GM19240 (cell line): ENCODE measurements at regions not wholly inside any gene's neighbourhood (a gene's known extent, or its start where the extent isn't known, plus 50 kb on each side); places are given as distances from the start of the nearest gene placed in this dataset.
"Not testable (repeated sequence)": the region's sequence is repeated elsewhere in the genome, so short reads cannot be mapped to it uniquely, and the experiment has no call there.

Experiments
- DNase-seq: peaks from one replicate; pipeline ENCODE4 v3.0.0; 2011; ENCODE audit warnings: low spot score; ENCODE audit not compliant: insufficient read length

DNA sequence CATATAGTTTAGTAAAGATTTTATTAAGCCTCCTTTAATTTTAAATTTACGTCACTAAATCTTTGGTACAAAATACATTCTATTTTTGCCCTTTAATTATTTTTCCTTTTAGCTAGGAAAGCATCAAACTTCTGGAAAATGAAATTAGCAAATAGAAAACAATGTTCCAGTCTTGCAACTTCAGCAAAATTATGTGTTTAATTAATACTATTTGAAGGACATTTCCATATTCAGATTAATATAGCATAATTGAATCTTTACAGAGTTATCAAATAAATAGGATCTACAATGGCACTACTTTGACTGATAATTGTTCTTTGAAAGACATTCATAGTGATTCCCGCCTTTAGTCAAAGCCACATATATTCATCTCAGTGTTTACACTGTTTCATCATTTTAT is 904.2 kb downstream of the KCNT2 start:
- no peak for DNase-seq

GRCh38 chr1:195701149-195701548 is 907.1 kb downstream of the KCNT2 start:
- DNase-seq = no peak

GRCh38 chr1:195697130-195697529 is 911.1 kb downstream of the KCNT2 start:
- no peak for DNase-seq

GRCh38 chr1:195686764-195687163 is 921.5 kb downstream of the KCNT2 start:
- DNase-seq = no peak

DNA sequence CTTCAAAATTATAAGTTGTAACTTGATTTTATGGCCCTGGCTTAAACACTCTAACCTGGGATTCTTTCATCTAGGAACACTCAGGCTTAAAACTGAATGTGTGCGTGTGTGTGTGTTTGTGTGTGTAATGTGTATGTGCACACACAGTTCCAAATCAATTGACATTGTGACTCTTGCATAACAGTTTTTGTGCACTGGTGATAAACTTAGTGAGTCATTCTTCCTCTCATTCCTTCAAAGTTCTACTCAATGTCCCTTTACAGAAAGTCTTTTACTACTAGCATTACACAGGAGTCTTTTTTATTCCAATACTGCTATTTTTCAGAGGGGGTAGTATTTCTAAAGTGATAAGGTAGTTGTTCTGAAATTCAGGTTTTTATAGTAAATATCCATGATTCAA is 943.6 kb downstream of the KCNT2 start:
- DNase-seq = no peak

DNA sequence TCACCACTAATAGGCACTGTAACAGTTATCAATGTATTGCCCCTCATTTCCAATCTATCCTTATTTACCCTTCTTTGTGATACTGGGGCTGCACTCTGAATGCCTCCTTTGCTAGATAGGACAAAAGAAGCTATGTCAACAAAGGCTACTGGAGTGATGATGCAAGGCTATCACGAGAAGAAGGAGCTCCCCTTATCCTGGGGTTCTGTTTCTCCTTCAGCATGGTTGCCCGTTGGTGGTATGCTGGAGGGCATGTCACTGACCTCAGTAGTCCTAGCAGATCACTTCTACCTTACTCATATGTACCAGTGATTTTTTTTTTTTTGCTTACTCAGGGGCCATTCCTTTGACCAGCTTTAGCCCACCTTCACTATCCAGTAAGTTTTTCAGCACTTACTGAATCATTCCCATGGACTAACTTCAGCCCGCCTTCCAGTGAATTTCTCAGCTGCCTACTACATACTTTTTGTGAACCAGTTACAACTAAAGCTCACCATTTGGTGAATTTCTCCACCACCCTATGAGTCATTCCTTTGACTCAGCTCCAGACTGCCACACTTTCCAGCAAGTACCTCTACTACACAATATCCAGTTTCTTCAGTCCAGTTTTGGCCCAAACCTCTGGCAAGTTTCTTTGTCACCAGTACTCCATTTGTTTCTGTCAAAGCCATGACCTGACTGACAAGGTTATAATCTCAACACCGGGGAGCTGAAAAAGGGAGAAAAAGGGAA is 944.5 kb downstream of the KCNT2 start:
- no peak for DNase-seq

DNA sequence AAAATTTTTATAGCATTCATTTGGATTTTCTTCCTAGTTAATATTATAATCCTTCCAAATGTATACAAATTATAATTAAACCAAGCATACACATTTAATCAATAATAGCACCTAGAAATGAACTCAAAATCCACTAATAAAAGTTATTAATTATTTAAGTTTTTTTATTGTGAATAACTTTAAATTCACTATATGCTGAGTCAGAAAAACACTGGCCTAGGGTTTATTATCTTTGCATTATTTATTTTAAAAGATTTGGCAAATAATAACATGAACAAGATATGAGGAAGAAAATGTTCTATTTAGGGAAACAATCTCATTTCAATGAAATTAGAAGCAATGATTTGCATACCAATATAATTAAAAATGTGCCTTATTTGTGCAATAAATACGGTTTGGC is 951.5 kb downstream of the KCNT2 start:
- no peak for DNase-seq

- DNase-seq = not testable (repeated sequence)
Measured at GRCh38 chr1:195648875-195649274, 959.4 kb downstream of the KCNT2 start.

DNA sequence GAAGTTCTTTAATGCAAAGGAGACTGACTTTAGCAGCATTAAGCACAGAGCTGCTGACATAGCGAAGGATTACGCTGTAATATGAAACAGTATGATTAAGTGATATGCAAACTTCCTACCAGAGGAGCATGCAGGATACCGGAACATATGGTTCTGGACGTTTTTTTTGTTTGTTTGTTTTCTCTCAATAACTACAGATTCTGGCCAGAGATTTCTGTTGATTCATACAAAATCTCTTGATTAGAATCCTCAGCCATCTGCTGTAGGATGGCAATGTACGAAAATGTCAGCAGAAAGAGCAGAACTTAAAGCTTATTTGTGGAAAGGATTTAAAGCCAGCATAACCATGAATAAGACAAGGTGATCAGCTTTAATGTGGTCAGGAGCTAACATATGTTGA is 970.7 kb downstream of the KCNT2 start:
- no peak for DNase-seq

- no peak for DNase-seq
Measured at GRCh38 chr1:195618287-195618686, 990.0 kb downstream of the KCNT2 start.

- DNase-seq = no peak
Measured at GRCh38 chr1:195617106-195617505, 991.1 kb downstream of the KCNT2 start.

GRCh38 chr1:195608883-195609282 is 999.4 kb downstream of the KCNT2 start:
- DNase-seq = no peak

DNA sequence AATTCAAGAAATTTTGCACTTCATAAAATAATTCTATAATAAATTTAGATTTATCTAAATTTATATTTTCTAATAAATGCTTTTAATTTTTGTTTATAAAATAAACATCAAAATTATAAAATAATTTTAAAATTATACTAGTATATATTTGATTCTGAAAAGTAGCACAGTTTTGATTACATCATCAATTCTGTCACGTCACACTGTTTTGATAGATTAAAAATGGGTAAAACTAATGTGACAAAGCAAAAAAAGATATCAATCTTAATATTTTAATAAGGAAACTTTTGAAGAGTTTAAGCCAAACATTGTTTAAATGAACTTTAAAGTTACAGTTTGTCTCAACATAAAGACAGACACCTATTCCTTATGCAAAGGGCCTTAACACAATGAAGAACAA is 1001.8 kb downstream of the KCNT2 start:
- no peak for DNase-seq

DNA sequence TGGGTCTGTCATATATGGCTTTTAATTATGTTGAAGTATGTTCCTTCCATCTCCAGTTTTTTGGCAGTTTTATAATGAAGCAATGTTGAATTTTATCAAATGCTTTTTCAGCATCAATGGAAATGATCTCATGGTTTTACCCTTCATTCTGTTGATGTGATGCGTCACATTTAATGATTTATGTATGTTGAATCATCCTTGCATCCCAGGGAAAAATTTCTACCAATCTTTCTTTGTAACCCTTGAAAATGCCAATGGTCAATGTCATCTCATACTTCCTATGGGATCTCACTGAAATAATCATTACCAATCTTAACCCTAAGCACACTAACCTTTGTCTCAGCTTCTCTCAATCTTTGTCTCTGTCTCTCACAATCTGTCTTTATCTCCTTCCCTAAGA is 1004.0 kb downstream of the KCNT2 start:
- no peak for DNase-seq

GRCh38 chr1:195597891-195598290 is 1010.3 kb downstream of the KCNT2 start:
- DNase-seq = no peak

GRCh38 chr1:195594773-195595172 is 1013.5 kb downstream of the KCNT2 start:
- DNase-seq = no peak

DNA sequence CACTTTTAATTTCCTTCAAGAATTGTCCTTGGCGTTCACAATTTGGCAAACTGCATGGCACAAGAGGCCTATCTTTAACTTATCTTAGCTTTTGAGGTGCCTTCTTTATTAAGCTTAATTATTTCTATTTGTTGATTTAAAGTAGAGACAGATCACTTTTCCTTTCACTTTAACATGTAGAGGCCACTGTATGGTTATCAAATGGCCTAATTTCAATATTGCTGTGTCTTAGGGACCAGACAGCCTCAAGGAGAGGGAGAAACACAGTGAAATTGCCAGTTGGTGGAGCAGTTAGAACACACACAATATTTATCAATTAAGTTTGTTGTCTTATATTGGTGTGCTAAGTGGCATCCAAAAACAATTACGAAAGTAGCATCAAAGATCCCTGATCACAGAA is 1013.9 kb downstream of the KCNT2 start:
- no peak for DNase-seq

GRCh38 chr1:195591917-195592672 is 1016.1 kb downstream of the KCNT2 start:
- no peak for DNase-seq

DNA sequence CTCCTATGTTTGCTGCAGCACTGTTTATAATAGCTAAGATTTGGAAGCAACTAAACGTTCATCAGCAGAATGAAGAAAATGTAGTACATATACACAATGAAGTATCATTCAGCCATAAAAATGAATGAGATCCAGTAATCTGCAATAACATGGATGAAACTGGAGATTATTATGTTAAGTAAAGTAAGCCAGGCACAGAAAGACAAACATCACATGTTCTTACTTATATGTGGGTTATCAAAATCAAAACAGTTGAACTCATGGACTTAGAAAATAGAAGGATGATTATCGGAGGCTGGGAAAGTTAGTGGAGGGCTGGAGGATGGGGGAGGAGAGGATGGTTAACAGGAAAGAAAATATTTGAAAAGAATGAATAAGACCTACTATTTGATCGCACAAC is 1017.6 kb downstream of the KCNT2 start:
- DNase-seq = no peak

- DNase-seq = no peak
Measured at GRCh38 chr1:195584870-195585624, 1023.2 kb downstream of the KCNT2 start.

GRCh38 chr1:195580988-195581387 is 1027.3 kb downstream of the KCNT2 start:
- no peak for DNase-seq

DNA sequence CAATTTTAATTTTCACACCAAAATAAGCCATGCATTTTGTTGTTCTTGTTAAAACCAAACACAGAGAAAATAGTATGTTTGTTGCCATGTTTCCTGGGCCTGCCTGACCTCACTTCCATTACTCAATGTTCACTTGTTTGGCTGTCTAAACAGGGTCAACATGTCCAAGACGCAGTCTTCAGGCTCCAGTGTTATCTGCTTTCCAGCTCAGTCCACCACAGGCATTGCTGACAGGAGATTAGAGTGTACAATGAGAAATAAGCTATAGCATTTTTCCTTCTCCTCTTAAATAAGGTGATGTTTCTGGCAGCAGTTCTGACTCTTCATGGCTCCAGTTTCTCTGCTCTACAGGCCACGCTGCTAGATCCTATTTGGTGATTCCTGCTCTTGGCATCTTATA is 1030.5 kb downstream of the KCNT2 start:
- no peak for DNase-seq
